ENCODE measurements at regions not wholly inside any gene's neighbourhood (a gene's known extent, or its start where the extent isn't known, plus 50 kb on each side); places are given as distances from the start of the nearest gene placed in this dataset.

DNA sequence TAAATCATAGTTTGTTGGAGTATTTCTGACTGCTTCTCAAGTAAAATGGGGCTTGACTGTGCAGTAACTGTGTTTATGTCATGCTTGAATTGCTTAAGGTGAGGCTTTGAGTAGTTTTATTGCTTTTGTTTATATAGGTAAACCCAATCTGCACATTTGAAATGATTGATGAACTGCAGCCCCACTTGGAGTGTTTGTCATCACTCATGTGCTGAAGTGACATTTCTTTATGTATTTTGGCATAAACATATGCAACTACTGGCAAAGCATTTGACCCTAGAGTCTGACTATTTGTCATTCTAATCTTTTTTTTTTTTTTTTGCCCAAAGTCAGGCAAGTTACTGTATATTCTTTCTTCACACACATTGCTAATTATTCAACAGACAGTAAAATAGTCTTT is 491.4 kb upstream of the POU3F2 start:
- CTCF ChIA-PET, result no interaction called here
- Histone ChIP-seq H3K4me1 (ENCODE audit: control insufficient read depth, insufficient read depth, low read length) (no peaks in the 10 kb centered on the region), H3K4me3 (no peak overlapping the region), H3K9ac (ENCODE audit: control insufficient read depth, insufficient read depth, low read length) (no peak overlapping the region), H3K36me3 (ENCODE audit: control insufficient read depth in 2 of 2, insufficient read depth in 2 of 2, low read length in 1 of 2) (no peaks in the 10 kb centered on the region), H3K27ac (ENCODE audit: control insufficient read depth, insufficient read depth) (no peak overlapping the region), H4K20me1 (ENCODE audit: control insufficient read depth, insufficient read depth) (no peaks in the 10 kb centered on the region), H3K4me2 (ENCODE audit: control insufficient read depth, insufficient read depth) (no peak overlapping the region), H3K79me2 (ENCODE audit: control insufficient read depth, insufficient read depth, low read length) (no peaks in the 10 kb centered on the region), H3K27me3 (replicated peaks in 1 of 2; ENCODE audit: control insufficient read depth in 2 of 2, insufficient read depth in 2 of 2, low read length in 1 of 2) (no peaks in the 10 kb centered on the region), H2AFZ (ENCODE audit: control insufficient read depth, low read depth, low read length) (no peak overlapping the region), H3K9me3 (replicated peaks; ENCODE audit: control insufficient read depth, insufficient read depth, low read length) (no peaks in the 10 kb centered on the region)
- POLR2A ChIA-PET, result no interaction called here
- RAD21 ChIA-PET (ENCODE audit: unreplicated experiment), result no interaction called here
- intact Hi-C loops (cut with micrococcal nuclease; ENCODE audit: unreplicated experiment), result no loop called here
- SMC1A ChIA-PET (ENCODE audit: uncharacterized antibody, unreplicated experiment), result no interaction called here
- no TSS peak for BruUV-seq (replicated peaks)
- ATAC-seq (no peak), DNase-seq (ENCODE audit: low read depth, low spot score) (no peak), FAIRE-seq (no peak)
- no peak for TF ChIP-seq MEF2B (IDR thresholded peaks at IDR 0.05; ENCODE audit: partially characterized antibody, poor library complexity, severe bottlenecking)
- TF ChIP-seq SRF (IDR thresholded peaks at IDR 0.05; ENCODE audit: low read depth in 2 of 2, low read length in 2 of 2), result no peak
- TF ChIP-seq, protein P1, sequence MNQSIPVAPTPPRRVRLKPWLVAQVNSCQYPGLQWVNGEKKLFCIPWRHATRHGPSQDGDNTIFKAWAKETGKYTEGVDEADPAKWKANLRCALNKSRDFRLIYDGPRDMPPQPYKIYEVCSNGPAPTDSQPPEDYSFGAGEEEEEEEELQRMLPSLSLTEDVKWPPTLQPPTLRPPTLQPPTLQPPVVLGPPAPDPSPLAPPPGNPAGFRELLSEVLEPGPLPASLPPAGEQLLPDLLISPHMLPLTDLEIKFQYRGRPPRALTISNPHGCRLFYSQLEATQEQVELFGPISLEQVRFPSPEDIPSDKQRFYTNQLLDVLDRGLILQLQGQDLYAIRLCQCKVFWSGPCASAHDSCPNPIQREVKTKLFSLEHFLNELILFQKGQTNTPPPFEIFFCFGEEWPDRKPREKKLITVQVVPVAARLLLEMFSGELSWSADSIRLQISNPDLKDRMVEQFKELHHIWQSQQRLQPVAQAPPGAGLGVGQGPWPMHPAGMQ (IDR thresholded peaks at IDR 0.05; ENCODE audit: borderline replicate concordance), result no peak
- TF ChIP-seq DPF2 (IDR thresholded peaks at IDR 0.05), result no peak
- TF ChIP-seq, protein P2, sequence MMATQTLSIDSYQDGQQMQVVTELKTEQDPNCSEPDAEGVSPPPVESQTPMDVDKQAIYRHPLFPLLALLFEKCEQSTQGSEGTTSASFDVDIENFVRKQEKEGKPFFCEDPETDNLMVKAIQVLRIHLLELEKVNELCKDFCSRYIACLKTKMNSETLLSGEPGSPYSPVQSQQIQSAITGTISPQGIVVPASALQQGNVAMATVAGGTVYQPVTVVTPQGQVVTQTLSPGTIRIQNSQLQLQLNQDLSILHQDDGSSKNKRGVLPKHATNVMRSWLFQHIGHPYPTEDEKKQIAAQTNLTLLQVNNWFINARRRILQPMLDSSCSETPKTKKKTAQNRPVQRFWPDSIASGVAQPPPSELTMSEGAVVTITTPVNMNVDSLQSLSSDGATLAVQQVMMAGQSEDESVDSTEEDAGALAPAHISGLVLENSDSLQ (IDR thresholded peaks at IDR 0.05), result no peak
- in situ Hi-C loops (cut with MboI), result no loop called here

DNA sequence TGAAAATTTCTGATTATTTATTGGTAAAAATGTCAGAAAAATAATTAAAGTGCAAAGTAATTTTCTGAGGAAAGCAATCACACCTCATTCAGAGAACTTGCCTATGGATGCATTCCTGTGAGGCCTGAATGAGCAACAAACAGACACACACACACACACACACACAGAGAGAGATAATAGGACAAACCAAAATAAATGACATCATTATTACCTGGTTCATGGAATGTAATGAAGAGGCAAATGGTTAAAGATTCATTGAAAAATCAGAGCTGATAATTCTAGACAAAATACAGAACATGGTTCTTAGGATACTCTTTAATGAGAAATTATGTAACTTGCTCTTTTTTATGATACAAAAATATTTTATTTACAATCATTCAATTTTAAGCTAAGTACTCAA is 490.6 kb upstream of the POU3F2 start:
- ATAC-seq (no peak), FAIRE-seq (no peak), DNase-seq (ENCODE audit: low read depth, low spot score) (no peak)
- Histone ChIP-seq H3K4me2 (ENCODE audit: control insufficient read depth, insufficient read depth) (no peak overlapping the region), H3K27ac (ENCODE audit: control insufficient read depth, insufficient read depth) (no peak overlapping the region), H3K4me1 (ENCODE audit: control insufficient read depth, insufficient read depth, low read length) (no peaks in the 10 kb centered on the region), H3K27me3 (replicated peaks in 1 of 2; ENCODE audit: control insufficient read depth in 2 of 2, insufficient read depth in 2 of 2, low read length in 1 of 2) (no peaks in the 10 kb centered on the region), H3K36me3 (ENCODE audit: control insufficient read depth in 2 of 2, insufficient read depth in 2 of 2, low read length in 1 of 2) (no peaks in the 10 kb centered on the region), H3K4me3 (no peak overlapping the region), H3K79me2 (ENCODE audit: control insufficient read depth, insufficient read depth, low read length) (no peaks in the 10 kb centered on the region), H3K9me3 (replicated peaks; ENCODE audit: control insufficient read depth, insufficient read depth, low read length) (no peaks in the 10 kb centered on the region), H2AFZ (ENCODE audit: control insufficient read depth, low read depth, low read length) (no peak overlapping the region), H4K20me1 (ENCODE audit: control insufficient read depth, insufficient read depth) (no peaks in the 10 kb centered on the region), H3K9ac (ENCODE audit: control insufficient read depth, insufficient read depth, low read length) (no peak overlapping the region)
- SMC1A ChIA-PET (ENCODE audit: uncharacterized antibody, unreplicated experiment), result no interaction called here
- POLR2A ChIA-PET, result no interaction called here
- RAD21 ChIA-PET (ENCODE audit: unreplicated experiment), result no interaction called here
- intact Hi-C loops (cut with micrococcal nuclease; ENCODE audit: unreplicated experiment), result no loop called here
- no TSS peak for BruUV-seq (replicated peaks)
- in situ Hi-C loops (cut with MboI), result no loop called here
- CTCF ChIA-PET, result no interaction called here
- TF ChIP-seq NFYB (IDR thresholded peaks at IDR 0.05; ENCODE audit: insufficient read depth, low read depth, low read length) (no peak), SMAD1 (IDR thresholded peaks at IDR 0.05; ENCODE audit: low read depth, partially characterized antibody) (no peak), JUND (IDR thresholded peaks at IDR 0.05; ENCODE audit: low read depth, low read length) (no peak), DPF2 (IDR thresholded peaks at IDR 0.05) (no peak), TBL1XR1 (IDR thresholded peaks at IDR 0.05; ENCODE audit: low read depth, low read length) (no peak), NRF1 (conservative IDR thresholded peaks at IDR 0.05; ENCODE audit: low read depth, low read length) (no peak), STAT3 (IDR thresholded peaks at IDR 0.05; ENCODE audit: low read depth, low read length) (no peak), BCL11A (IDR thresholded peaks at IDR 0.05; ENCODE audit: low read depth, low read length) (no peak), RELA (IDR thresholded peaks at IDR 0.05; ENCODE audit: borderline replicate concordance, partially characterized antibody) (no peak)
- TF ChIP-seq, protein P3, sequence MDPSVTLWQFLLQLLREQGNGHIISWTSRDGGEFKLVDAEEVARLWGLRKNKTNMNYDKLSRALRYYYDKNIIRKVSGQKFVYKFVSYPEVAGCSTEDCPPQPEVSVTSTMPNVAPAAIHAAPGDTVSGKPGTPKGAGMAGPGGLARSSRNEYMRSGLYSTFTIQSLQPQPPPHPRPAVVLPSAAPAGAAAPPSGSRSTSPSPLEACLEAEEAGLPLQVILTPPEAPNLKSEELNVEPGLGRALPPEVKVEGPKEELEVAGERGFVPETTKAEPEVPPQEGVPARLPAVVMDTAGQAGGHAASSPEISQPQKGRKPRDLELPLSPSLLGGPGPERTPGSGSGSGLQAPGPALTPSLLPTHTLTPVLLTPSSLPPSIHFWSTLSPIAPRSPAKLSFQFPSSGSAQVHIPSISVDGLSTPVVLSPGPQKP (IDR thresholded peaks at IDR 0.05; ENCODE audit: low read depth, low read length), result no peak
- TF ChIP-seq, protein P4, sequence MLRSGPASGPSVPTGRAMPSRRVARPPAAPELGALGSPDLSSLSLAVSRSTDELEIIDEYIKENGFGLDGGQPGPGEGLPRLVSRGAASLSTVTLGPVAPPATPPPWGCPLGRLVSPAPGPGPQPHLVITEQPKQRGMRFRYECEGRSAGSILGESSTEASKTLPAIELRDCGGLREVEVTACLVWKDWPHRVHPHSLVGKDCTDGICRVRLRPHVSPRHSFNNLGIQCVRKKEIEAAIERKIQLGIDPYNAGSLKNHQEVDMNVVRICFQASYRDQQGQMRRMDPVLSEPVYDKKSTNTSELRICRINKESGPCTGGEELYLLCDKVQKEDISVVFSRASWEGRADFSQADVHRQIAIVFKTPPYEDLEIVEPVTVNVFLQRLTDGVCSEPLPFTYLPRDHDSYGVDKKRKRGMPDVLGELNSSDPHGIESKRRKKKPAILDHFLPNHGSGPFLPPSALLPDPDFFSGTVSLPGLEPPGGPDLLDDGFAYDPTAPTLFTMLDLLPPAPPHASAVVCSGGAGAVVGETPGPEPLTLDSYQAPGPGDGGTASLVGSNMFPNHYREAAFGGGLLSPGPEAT (IDR thresholded peaks at IDR 0.05; ENCODE audit: low read depth), result no peak

Measured in GM12878 (cell line).